ENCODE measurements at regions not wholly inside any gene's neighbourhood (a gene's known extent, or its start where the extent isn't known, plus 50 kb on each side); places are given as distances from the start of the nearest gene placed in this dataset.
"Not testable (repeated sequence)": the region's sequence is repeated elsewhere in the genome, so short reads cannot be mapped to it uniquely, and the experiment has no call there.

GRCh38 chr3:44146073-44146472, 95.6 kb upstream of the TOPAZ1 start:
- 53 to 69% (median 62%) methylated on average over 1 of the region's 1 CpG for WGBS, 5 donors
- TF ChIP-seq EP300 (IDR thresholded peaks at IDR 0.05) (no peak), POLR2A (IDR thresholded peaks at IDR 0.05) (no peak), CTCF (IDR thresholded peaks at IDR 0.05) (no peak), POLR2AphosphoS5 (IDR thresholded peaks at IDR 0.05) (no peak)
- Histone ChIP-seq H3K9me3 (peaks cover 0 to 4% (median 0%) of the 10 kb centered on the region in 4 donors), H3K27ac (no peak overlapping the region), H3K36me3 (no peaks in the 10 kb centered on the region), H3K4me1 (no peaks in the 10 kb centered on the region), H3K27me3 (peaks cover 0 to 14% (median 0%) of the 10 kb centered on the region in 3 donors), H3K4me3 (no peak overlapping the region)
- intact Hi-C loops (cut with DNase I; ENCODE audit: low total_unique reads): no loop called here
- no peak for DNase-seq

GRCh38 chr3:44159696-44160300, 81.9 kb upstream of the TOPAZ1 start:
- intact Hi-C loops (cut with DNase I; ENCODE audit: low total_unique reads): no loop called here
- DNase-seq: no peak
- Histone ChIP-seq H3K9me3 (no peaks in the 10 kb centered on the region), H3K27me3 (peaks cover 0 to 5% (median 0%) of the 10 kb centered on the region in 3 donors), H3K27ac (no peak overlapping the region), H3K4me1 (no peaks in the 10 kb centered on the region), H3K36me3 (no peaks in the 10 kb centered on the region), H3K4me3 (no peak overlapping the region)
- 73 to 85% (median 80%) methylated on average over 2 of the region's 2 CpGs for WGBS, 5 donors
- TF ChIP-seq CTCF (IDR thresholded peaks at IDR 0.05) (no peak), POLR2A (IDR thresholded peaks at IDR 0.05) (no peak), EP300 (IDR thresholded peaks at IDR 0.05) (no peak), POLR2AphosphoS5 (IDR thresholded peaks at IDR 0.05) (no peak)

GRCh38 chr3:44160818-44161217, 80.9 kb upstream of the TOPAZ1 start:
- DNase-seq: no peak
- intact Hi-C loops (cut with DNase I; ENCODE audit: low total_unique reads): no loop called here
- Histone ChIP-seq H3K27ac (no peak overlapping the region), H3K36me3 (no peaks in the 10 kb centered on the region), H3K27me3 (peaks cover 0 to 3% (median 0%) of the 10 kb centered on the region in 3 donors), H3K9me3 (no peaks in the 10 kb centered on the region), H3K4me3 (no peak overlapping the region), H3K4me1 (no peaks in the 10 kb centered on the region)
- TF ChIP-seq POLR2A (IDR thresholded peaks at IDR 0.05) (no peak), POLR2AphosphoS5 (IDR thresholded peaks at IDR 0.05) (no peak), CTCF (IDR thresholded peaks at IDR 0.05) (no peak), EP300 (IDR thresholded peaks at IDR 0.05) (no peak)
- 77 to 84% (median 80%) methylated on average over 4 of the region's 4 CpGs for WGBS, 5 donors

GRCh38 chr3:44171891-44172290, 69.8 kb upstream of the TOPAZ1 start:
- no peak overlapping the region for H3K27ac ChIP-seq
- peaks cover 0 to 11% (median 4%) of the 10 kb centered on the region in 3 donors for H3K27me3 ChIP-seq
- no peaks in the 10 kb centered on the region for H3K36me3 ChIP-seq
- no peaks in the 10 kb centered on the region for H3K4me1 ChIP-seq
- DNase-seq: no peak
- peaks cover 0 to 7% (median 2%) of the 10 kb centered on the region in 4 donors for H3K9me3 ChIP-seq
- H3K4me3 ChIP-seq: no peak overlapping the region
- intact Hi-C loops (cut with DNase I; ENCODE audit: low total_unique reads): no loop called here
- TF ChIP-seq POLR2AphosphoS5 (IDR thresholded peaks at IDR 0.05) (no peak), EP300 (IDR thresholded peaks at IDR 0.05) (no peak), CTCF (IDR thresholded peaks at IDR 0.05) (no peak), POLR2A (IDR thresholded peaks at IDR 0.05) (no peak)
- WGBS, 5 donors: 94 to 98% (median 97%) methylated on average over 4 of the region's 4 CpGs

- peaks cover 0 to 11% (median 4%) of the 10 kb centered on the region in 3 donors for H3K27me3 ChIP-seq
- WGBS, 5 donors: 89 to 93% (median 91%) methylated on average over 8 of the region's 8 CpGs
- intact Hi-C loops (cut with DNase I; ENCODE audit: low total_unique reads); H3K4me3 ChIP-seq; H3K4me1 ChIP-seq; H3K27ac ChIP-seq; H3K9me3 ChIP-seq; H3K36me3 ChIP-seq; DNase-seq: not testable (repeated sequence)
These were observed 69.0 kb upstream of the TOPAZ1 start for GRCh38 chr3:44172701-44173100.

All from stomach (tissue), 8 donors.